Activated CD4-positive, alpha-beta T cell treated with anti-CD3 and anti-CD28 coated beads, Interleukin-10, Interleukin-2, amounts not matched to agents 100 ng/mL and 50 ng/mL, durations not matched to agents 16 hours and 8 hours (primary cell): ENCODE measurements at regions not wholly inside any gene's neighbourhood (a gene's known extent, or its start where the extent isn't known, plus 50 kb on each side); places are given as distances from the start of the nearest gene placed in this dataset.

Experiments
- DNase-seq: peaks from one replicate; pipeline ENCODE4 v3.0.0-alpha.2; 2020

DNA sequence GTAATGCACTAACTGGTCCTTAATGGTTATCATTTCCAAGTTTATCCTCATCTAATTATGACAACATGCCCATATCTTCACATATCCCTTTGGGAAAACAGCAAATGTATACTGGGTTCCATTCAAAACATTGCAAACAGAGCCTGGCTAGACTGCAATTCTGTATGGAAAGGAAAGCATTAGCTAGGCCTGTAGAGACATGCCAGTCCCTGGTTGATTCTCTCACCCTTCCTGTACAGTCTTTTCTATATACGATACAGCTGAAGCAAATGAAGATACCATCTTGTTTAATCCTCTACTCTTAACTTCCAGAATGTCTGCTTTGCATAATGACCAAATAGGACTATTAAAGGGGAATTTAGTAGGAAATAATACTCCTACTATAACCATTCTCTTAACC, 294.4 kb upstream of the MC4R start:
- DNase-seq, result no peak

DNA sequence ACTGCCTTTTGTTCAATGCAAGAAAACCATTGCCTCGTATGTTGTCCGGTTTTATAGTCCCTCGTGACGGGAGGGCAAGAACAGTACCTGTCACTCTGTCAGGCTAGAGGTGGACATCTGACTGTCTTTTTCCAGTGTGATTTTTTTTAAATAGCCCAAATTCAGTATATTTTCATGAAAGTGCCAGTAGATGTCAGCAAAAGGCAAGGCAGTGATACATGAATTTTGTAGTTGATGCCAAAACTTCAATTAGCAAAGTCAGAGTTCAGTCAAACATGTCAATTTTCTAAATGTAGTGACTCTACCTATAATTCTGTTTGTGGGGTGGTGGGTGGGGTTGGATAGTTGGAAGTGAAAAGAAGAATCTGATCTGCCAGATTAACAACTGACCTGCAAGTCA, 296.0 kb upstream of the MC4R start:
- no peak for DNase-seq

DNA sequence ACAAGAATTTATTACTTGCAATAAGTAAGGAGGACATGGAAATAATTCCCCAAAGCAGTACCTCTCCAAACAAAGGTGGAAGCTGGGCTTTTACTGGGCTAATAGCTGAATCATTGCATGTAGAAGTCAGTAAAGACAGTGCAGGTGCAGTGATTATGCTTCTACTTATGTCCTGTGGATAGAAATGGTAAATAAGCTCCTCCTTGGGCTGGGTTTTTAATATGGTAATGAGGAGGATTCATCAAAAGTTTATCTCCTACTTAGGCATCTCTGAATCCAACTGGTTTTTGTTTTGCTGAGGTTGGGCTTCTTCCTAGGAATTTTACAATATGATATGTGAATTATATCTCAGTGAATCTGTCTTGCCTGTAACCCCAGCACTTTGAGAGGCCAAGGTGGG, 297.4 kb upstream of the MC4R start:
- DNase-seq, result no peak

- no peak for DNase-seq
Measured at GRCh38 chr18:60671021-60671420, 298.4 kb upstream of the MC4R start.

- no peak for DNase-seq
Measured at GRCh38 chr18:60675126-60675525, 302.6 kb upstream of the MC4R start.

- no peak for DNase-seq
Measured at GRCh38 chr18:60675801-60676200, 303.2 kb upstream of the MC4R start.

GRCh38 chr18:60676815-60677214, 304.2 kb upstream of the MC4R start:
- no peak for DNase-seq

DNA sequence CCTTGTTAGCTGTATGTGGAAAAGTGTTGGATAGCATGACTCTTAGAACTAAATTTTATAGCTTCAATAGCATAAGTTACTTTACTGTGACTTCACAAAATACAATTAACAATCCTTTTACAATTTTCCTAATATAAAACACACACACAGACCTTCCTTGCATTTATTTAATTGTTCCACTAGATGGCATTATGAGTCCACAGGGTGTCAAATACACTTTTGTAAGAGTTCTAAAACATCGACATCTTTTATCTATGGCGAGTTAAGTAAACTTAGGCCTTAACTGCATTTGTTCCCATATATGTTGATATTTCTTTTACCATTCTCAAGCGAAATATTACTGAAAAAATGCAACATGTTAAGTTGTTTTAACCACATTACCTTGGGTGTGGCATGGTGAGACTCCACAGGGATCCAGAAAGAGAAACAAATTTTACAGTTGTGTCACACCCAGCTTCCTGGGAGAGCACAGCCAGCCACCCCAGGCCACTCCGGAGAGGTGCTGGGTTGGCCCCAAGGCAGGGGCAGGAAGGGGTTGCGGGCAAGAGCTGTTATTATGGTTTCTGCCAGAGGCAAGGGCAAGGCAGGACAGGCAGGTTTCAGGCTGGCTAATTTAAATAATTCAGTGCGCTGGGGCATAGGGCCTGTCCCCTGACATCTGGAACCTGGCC, 312.4 kb upstream of the MC4R start:
- peak; percentile 14 for DNase-seq

DNA sequence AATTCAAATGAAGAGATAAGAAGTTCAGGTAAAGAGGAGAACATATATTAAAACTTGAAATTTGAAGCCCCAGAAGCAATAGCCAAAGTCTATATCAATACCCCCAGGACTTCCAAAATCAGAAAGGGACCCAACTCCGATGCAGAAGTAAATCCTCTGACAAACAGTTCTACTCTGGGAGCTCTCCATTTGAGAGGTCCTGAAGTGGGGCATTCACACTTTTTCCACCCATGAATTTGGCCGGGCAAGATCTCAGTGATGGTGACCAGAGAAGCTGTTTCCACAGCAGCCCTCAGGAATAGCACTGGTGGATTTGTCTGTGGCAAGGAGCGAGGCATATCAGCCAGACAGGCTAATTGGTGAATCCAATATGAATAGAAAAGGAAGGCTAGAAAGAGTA, 313.6 kb upstream of the MC4R start:
- DNase-seq, result no peak

DNA sequence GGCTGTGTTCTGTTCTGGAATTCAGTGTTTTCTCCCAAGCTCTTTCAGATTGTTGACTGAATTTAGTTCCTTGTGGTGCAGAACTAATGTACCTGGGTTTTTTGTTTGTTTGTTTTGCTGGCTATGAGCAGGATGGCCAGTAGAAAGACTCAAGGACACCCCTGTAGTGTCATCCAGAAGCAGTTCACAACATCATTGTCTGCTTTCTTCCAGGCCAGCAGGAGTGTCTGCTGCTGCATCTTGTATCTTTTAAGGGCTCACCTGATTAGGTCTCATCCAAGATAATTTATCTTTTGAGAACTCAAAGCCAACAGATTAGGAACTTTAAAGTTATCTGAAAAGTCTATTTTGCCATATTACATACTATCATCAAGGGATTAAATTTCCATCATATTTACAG, 318.5 kb upstream of the MC4R start:
- DNase-seq, result no peak

DNA sequence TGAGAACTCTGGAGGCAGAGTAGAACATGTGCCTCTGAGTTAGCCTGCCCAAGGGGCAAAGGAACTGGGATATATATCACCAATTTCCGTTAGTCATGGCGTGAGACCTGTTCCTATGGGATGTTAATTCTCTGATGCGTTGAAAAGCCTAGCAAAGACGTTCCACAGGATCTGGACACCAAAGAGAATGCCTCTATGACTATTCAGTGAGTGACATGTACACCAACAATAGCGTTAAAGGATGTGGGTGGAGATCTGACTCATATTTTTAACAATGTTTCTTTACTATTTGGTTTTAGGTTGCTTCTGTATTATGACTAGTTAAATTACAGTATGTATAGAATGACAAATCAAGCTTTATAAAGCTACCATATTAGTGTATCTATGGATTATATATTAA, 320.9 kb upstream of the MC4R start:
- no peak for DNase-seq

DNA sequence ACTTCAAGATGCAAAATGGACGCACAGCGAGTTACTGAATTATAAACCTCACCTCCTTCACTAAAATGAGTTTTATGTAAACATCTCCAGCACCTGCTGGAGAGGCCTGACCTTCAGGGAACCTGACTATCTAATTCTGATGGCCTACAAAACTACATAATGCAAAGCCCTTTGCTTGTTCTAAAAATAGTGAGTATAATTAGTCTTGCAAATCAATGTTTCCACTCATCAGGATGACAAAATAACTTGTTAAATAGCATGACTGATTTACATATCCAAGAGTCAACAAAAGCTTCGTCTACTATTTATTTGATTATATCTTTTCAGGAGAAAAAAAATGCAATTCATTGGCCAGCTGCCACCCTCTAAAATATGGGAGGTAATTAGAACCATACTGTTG, 326.3 kb upstream of the MC4R start:
- no peak for DNase-seq

DNA sequence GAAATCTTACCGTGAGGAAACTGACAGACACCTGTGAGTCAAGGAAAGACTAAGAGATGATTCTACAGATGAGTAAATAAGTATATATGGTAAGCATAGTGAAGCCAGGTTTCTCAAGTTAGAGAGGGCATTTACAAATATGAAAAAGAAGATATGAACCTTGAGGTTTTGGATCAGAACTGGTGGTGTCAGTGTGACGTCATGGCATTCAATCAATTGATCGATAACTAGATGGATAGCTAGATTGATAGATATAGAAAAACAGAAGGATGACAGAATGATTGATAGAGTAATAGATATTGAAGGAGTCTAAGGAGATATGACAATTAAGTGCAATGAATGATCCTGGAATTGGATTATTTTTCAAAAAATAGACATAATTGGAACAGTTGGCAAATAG, 350.2 kb upstream of the MC4R start:
- no peak for DNase-seq

DNA sequence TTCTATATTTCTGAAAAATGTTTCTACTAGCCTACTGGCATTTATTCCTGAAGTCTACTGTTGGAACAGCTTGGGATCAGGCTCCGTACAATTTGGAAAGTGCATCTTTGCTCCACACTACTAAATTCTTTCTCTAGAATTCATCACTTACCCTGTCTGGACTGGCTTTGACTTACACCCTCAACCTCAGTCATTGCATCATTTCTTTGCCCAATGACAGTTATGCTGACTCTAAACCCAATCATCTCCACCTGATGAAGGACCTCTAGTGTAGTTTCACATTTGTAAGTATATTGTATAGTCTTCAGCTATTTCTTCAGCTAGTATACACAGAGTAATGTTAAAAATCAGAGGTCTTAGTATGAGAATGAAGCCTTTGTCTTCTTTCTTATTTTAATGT, 359.6 kb upstream of the MC4R start:
- DNase-seq, result no peak

DNA sequence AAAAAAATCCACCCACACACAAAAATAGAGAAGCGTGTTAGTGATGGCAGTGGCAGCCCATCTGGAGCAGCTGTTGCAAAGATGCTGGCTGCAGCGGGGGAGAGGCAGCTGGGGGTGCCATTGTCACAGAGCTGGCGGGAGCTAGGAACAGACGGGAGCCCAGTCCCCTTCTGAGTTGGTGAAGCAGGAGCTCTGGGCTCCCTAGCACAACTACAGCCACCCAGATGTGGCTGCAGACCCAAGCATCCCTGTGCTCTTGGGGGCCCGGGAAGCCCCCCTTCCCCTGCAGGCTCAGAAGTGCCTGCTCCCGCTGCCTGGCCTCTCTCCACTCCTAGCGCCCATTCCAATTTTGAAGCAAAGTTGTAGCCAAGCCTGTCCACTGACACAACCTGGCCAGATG, 366.6 kb upstream of the MC4R start:
- DNase-seq, result no peak

- DNase-seq, result no peak
Measured at GRCh38 chr18:60740313-60740712, 367.7 kb upstream of the MC4R start.

GRCh38 chr18:60746491-60746890, 373.9 kb upstream of the MC4R start:
- no peak for DNase-seq

- DNase-seq, result no peak
Measured at GRCh38 chr18:60746919-60747318, 374.3 kb upstream of the MC4R start.

DNA sequence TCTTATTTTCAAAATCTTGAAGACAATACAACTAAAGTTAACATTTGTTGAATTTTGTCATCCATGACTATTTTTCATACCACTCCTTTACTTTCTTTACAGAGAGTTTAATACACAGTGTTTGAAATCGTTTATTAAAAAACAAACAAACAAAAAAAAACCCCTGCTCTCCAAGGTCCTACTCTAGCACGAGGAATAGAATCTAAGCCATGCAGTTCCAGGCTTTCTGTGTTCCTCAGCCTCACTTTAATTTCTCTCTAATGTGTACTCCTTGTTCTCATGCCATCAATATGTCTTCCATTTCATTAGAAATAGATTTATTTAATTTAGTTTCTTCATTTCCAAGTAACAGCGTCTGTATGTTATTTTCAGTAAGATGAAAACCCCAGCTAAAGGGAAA, 381.2 kb upstream of the MC4R start:
- no peak for DNase-seq

- DNase-seq, result no peak
Measured at GRCh38 chr18:60754413-60755009, 381.9 kb upstream of the MC4R start.

DNA sequence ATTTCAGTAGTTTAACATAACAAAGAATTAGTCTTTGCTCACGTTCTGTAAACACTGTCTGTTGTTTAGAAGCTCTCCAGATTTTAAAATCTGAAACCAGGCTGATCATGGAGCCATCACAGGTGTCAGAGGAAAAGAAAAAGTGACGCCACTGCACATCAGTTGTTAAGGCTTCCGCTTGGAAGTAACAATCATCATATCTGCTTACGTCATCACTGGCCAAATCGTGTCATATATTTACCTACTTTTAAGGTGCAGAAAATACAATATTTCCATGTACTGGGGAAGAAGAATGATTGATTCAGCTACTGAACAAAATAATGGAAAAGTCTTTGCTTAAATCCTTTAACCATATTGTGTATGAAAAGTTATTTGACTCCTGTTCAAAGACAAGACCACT, 382.6 kb upstream of the MC4R start:
- no peak for DNase-seq

DNA sequence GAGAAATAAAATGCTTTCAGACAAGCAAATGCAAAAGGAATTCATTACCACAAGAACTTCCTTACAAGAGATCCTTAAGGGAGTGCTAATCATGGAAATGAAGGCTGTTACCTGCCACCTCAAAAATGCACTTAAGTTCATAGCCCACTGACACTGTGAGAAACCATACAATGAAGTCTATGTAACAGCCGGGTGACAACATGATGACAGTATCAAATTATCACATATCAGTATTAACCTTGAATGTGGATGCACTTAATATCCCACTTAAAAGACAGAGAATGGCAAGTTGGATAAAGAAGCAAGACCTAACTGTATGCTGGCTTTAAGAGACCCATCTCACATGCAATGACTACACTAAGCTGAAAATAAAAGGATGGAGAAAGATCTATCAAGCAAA, 403.4 kb upstream of the MC4R start:
- DNase-seq, result no peak

GRCh38 chr18:60784161-60784560, 411.6 kb upstream of the MC4R start:
- no peak for DNase-seq

- no peak for DNase-seq
Measured at GRCh38 chr18:60794802-60795201, 422.2 kb upstream of the MC4R start.

DNA sequence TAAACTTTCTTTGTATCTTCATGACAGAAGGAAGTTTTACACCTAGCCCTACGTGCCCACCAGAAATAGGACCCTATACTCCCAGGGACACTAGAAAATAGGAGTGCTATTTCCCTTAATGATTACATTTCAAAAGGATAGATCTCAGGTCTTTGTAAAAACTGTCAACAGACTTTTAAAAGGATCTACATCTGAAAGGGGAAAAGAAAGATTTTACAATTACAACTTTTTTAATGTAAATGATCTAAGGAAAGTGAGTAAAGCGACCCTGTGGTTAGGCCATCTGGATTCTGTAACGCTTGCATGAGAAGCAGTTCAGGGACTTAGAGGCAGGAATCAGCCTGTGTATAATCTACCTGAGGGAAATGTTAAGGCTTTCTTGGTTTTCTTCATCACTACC, 431.8 kb upstream of the MC4R start:
- DNase-seq, result no peak
